Loucy (cell line): ENCODE measurements at regions not wholly inside any gene's neighbourhood (a gene's known extent, or its start where the extent isn't known, plus 50 kb on each side); places are given as distances from the start of the nearest gene placed in this dataset.
"Not testable (repeated sequence)": the region's sequence is repeated elsewhere in the genome, so short reads cannot be mapped to it uniquely, and the experiment has no call there.

ENCODE experiments used
- H2AFZ ChIP-seq: fragments of 200-600 bp; sonication (generic); 2 replicates; pipeline ENCODE4 v1.6.0; 2016; ENCODE audit warnings: antibody characterized with exemption, mild to moderate bottlenecking, low read length, moderate library complexity
- H3F3A ChIP-seq: fragments of 200-600 bp; 2 replicates; pipeline ENCODE4 v1.6.0; 2016; ENCODE audit warnings: antibody characterized with exemption, low read depth, mild to moderate bottlenecking
- H3K27me3 ChIP-seq: fragments of 200-600 bp; sonication (generic); 2 replicates; pipeline ENCODE4 v1.6.1; 2014; ENCODE audit warnings: low read length, mild to moderate bottlenecking; ENCODE audit not compliant: insufficient read depth, poor library complexity, severe bottlenecking
- H3K36me3 ChIP-seq: fragments of 200-600 bp; sonication (generic); 2 replicates; pipeline ENCODE4 v1.6.1; 2016; ENCODE audit warnings: low read length; ENCODE audit not compliant: insufficient read depth
- H3K4me1 ChIP-seq: fragments of 200-600 bp; sonication (generic); 2 replicates; pipeline ENCODE4 v1.5.1; 2014; ENCODE audit warnings: low read length, mild to moderate bottlenecking; ENCODE audit not compliant: insufficient read depth, poor library complexity, severe bottlenecking
- H3K4me2 ChIP-seq: fragments of 200-600 bp; sonication (generic); 2 replicates; pipeline ENCODE4 v1.6.0; 2014; ENCODE audit warnings: antibody characterized with exemption, low read length, low read depth, mild to moderate bottlenecking; ENCODE audit not compliant: poor library complexity, severe bottlenecking
- H3K4me3 ChIP-seq: fragments of 200-600 bp; sonication (generic); 2 replicates; pipeline ENCODE4 v1.5.1; 2014; ENCODE audit warnings: low read length, mild to moderate bottlenecking, mixed read lengths; ENCODE audit not compliant: poor library complexity, severe bottlenecking
- H3K79me2 ChIP-seq: fragments of 200-600 bp; sonication (generic); 2 replicates; pipeline ENCODE4 v1.6.1; 2014; ENCODE audit warnings: low read length; ENCODE audit not compliant: insufficient read depth
- H3K9ac ChIP-seq: fragments of 200-600 bp; sonication (generic); 2 replicates; pipeline ENCODE4 v1.6.0; 2014; ENCODE audit warnings: mild to moderate bottlenecking, low read depth, low read length, moderate library complexity; ENCODE audit not compliant: poor library complexity, severe bottlenecking
- H3K9me2 ChIP-seq: fragments of 200-600 bp; sonication (generic); replicated peaks from 2 replicates; pipeline ENCODE4 v1.6.1; 2016; ENCODE audit warnings: low read depth, low read length, mixed read lengths
- H3K9me3 ChIP-seq: fragments of 200-600 bp; sonication (generic); 2 replicates; pipeline ENCODE4 v1.6.1; 2014; ENCODE audit warnings: mild to moderate bottlenecking, antibody characterized with exemption, low read length, low read depth; ENCODE audit not compliant: insufficient read depth
- H4K20me1 ChIP-seq: fragments of 200-600 bp; sonication (generic); 2 replicates; pipeline ENCODE4 v1.6.0; 2014; ENCODE audit warnings: antibody characterized with exemption, low read length, mild to moderate bottlenecking; ENCODE audit not compliant: insufficient read depth, poor library complexity, severe bottlenecking
- EZH2phosphoT487 ChIP-seq: fragments of 200-600 bp; IDR thresholded peaks from 2 replicates; pipeline ENCODE4 v1.6.1; 2018; ENCODE audit warnings: antibody characterized with exemption, mild to moderate bottlenecking, moderate library complexity, borderline replicate concordance
- TF ChIP-seq, protein P1 (sequence below): fragments of 200-600 bp; sonication (generic); conservative IDR thresholded peaks from 2 replicates; pipeline ENCODE4 v1.5.1; 2014; ENCODE audit warnings: mild to moderate bottlenecking, antibody characterized with exemption, low read length

DNA sequence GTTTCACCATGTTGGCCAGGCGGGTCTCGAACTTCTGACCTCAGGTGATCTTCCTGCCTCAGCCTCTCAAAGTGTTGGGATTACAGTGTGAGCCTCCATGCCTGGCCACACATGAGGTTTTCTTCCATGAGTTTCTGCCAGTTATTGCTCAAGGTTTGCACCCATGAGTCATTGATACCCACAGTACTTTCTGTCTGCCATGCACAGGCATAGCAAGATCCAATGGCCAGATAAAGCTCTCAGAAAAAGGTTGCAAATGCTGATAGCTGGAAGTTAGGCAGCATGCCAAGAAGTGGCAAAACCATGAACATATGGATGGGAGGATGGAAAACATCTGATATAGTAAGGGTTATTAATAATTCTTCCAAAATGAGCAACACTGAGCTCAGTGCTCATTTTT is 298.7 kb upstream of the NRG3 start:
- no peaks in the 10 kb centered on the region for H3K36me3 ChIP-seq
- no peaks in the 10 kb centered on the region for H3K9me2 ChIP-seq
- no peak for TF ChIP-seq EZH2phosphoT487
- H4K20me1 ChIP-seq, result no peaks in the 10 kb centered on the region
- no peak overlapping the region for H3K9ac ChIP-seq
- H3K4me2 ChIP-seq, result no peak overlapping the region
- no peaks in the 10 kb centered on the region for H3K4me1 ChIP-seq
- H3K9me3 ChIP-seq, result no peaks in the 10 kb centered on the region
- no peak overlapping the region for H3K4me3 ChIP-seq
- H3F3A ChIP-seq, result no peaks in the 10 kb centered on the region
- no peak overlapping the region for H2AFZ ChIP-seq
- H3K27me3 ChIP-seq, result no peaks in the 10 kb centered on the region
- H3K79me2 ChIP-seq, result no peaks in the 10 kb centered on the region

DNA sequence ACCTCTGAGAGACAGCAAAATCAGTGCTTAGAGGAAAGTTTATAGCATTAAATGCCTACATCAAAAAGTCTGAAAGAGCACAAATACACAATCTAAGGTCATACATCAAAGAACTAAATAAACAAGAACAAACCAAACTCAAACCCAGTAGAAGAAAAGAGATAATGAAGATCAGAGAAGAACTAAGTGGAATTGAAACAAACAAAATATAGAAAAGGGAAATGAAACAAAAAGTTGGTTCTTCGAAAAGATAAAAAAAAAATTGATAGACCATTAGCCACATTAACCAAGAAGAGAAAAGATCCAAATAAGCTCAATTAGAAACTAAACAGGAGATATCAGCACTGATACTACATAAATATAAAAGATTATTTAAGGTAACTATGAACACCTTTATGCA is 280.0 kb upstream of the NRG3 start:
- H3K36me3 ChIP-seq, result no peaks in the 10 kb centered on the region
- no peaks in the 10 kb centered on the region for H3K4me1 ChIP-seq
- no peaks in the 10 kb centered on the region for H3K27me3 ChIP-seq
- H4K20me1 ChIP-seq, result no peaks in the 10 kb centered on the region
- H3K4me3 ChIP-seq, result no peak overlapping the region
- no peaks in the 10 kb centered on the region for H3K9me2 ChIP-seq
- no peak for TF ChIP-seq EZH2phosphoT487
- TF ChIP-seq, protein P1, sequence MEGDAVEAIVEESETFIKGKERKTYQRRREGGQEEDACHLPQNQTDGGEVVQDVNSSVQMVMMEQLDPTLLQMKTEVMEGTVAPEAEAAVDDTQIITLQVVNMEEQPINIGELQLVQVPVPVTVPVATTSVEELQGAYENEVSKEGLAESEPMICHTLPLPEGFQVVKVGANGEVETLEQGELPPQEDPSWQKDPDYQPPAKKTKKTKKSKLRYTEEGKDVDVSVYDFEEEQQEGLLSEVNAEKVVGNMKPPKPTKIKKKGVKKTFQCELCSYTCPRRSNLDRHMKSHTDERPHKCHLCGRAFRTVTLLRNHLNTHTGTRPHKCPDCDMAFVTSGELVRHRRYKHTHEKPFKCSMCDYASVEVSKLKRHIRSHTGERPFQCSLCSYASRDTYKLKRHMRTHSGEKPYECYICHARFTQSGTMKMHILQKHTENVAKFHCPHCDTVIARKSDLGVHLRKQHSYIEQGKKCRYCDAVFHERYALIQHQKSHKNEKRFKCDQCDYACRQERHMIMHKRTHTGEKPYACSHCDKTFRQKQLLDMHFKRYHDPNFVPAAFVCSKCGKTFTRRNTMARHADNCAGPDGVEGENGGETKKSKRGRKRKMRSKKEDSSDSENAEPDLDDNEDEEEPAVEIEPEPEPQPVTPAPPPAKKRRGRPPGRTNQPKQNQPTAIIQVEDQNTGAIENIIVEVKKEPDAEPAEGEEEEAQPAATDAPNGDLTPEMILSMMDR, result no peak
- H2AFZ ChIP-seq, result no peak overlapping the region
- no peaks in the 10 kb centered on the region for H3K79me2 ChIP-seq
- no peak overlapping the region for H3K9ac ChIP-seq
- no peaks in the 10 kb centered on the region for H3K9me3 ChIP-seq
- no peaks in the 10 kb centered on the region for H3F3A ChIP-seq
- no peak overlapping the region for H3K4me2 ChIP-seq

DNA sequence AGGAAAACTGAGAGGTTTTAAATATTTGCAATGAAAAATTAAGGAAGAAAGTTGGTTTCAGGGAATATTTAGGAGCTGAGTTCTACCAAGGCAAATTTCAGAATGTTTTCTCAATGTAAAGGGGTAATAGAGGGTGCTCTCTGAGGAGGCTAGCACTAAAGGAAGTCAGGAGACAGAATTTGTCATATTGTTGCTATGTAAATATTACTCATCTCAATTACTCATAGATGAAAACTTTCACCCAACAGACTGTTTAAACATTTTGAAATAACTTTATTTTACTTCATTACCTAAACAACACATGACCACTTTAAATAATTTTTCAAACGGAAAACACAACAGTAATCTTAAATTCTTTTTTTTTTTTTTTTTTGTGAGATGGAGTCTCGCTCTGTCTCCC is 274.8 kb upstream of the NRG3 start:
- no peak overlapping the region for H3K4me2 ChIP-seq
- no peaks in the 10 kb centered on the region for H3F3A ChIP-seq
- H3K4me3 ChIP-seq, result no peak overlapping the region
- no peaks in the 10 kb centered on the region for H3K36me3 ChIP-seq
- no peaks in the 10 kb centered on the region for H3K9me3 ChIP-seq
- no peak overlapping the region for H3K9ac ChIP-seq
- H3K79me2 ChIP-seq, result no peaks in the 10 kb centered on the region
- H3K9me2 ChIP-seq, result no peaks in the 10 kb centered on the region
- no peaks in the 10 kb centered on the region for H3K4me1 ChIP-seq
- no peak overlapping the region for H2AFZ ChIP-seq
- H3K27me3 ChIP-seq, result no peaks in the 10 kb centered on the region
- no peak for TF ChIP-seq EZH2phosphoT487
- TF ChIP-seq, protein P1, result no peak
- no peaks in the 10 kb centered on the region for H4K20me1 ChIP-seq

DNA sequence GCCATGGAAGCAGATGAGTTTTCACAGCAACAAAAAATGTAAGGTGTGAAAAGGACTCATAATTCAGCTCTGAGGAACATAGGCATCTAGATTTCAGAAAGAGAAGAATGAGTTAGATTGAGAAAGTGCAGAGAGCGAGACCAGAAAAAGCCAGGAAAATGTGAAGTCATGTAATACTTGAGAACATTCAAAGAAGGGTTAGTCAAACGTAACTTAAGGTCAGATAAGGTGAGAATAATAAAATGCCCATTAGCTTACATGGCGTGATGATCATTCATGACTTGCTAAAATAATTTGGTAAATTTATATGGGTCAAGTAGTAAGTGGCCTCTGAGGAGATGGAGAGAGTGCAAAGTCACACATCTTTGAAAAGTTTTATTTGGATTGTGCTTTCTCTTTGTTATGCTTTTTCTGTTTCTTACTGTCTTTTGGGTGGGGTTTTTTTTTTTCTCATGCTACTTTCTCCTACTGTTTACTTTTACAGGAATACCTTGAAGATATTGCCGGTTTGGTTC is 271.8 kb upstream of the NRG3 start:
- Histone ChIP-seq H3K9ac (no peak overlapping the region), H3K9me2 (no peaks in the 10 kb centered on the region), H3K4me3 (no peak overlapping the region), H3K9me3 (no peaks in the 10 kb centered on the region), H3K36me3 (no peaks in the 10 kb centered on the region), H4K20me1 (no peaks in the 10 kb centered on the region), H3K4me1 (no peaks in the 10 kb centered on the region), H3K79me2 (no peaks in the 10 kb centered on the region), H3F3A (no peaks in the 10 kb centered on the region), H2AFZ (no peak overlapping the region), H3K27me3 (no peaks in the 10 kb centered on the region), H3K4me2 (no peak overlapping the region)
- no peak for TF ChIP-seq EZH2phosphoT487
- TF ChIP-seq, protein P1, result no peak

DNA sequence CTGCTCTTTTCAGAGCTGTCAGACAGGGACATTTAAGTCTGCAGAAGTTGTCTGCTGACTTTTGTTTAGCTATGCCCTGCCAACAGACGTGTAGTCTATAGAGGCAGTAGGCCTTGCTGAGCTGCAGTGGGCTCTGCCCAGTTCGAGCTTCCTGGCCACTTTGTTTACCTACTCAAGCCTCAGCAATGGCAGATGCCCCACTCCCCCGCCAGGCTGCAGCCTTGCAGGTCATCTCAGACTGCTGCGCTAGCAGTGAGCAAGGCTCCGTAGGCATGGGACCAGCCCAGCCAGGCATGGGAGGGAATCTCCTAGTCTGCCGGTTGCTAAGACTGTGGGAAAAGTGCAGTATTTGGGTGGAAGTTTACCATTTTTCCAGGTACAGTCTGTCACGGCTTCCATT is 230.5 kb upstream of the NRG3 start:
- not testable (repeated sequence) for H3K36me3 ChIP-seq, H3K79me2 ChIP-seq, H3K9me2 ChIP-seq, H2AFZ ChIP-seq, H3K9ac ChIP-seq, H3K27me3 ChIP-seq, H3K4me1 ChIP-seq, H3K4me2 ChIP-seq, H3K4me3 ChIP-seq, H4K20me1 ChIP-seq, H3F3A ChIP-seq, H3K9me3 ChIP-seq
